Sigmoid colon (tissue), 4 donors: ENCODE measurements at regions not wholly inside any gene's neighbourhood (a gene's known extent, or its start where the extent isn't known, plus 50 kb on each side); places are given as distances from the start of the nearest gene placed in this dataset.
A peak's percentile ranks its signal among the peaks of the same experiment; 100 is the strongest.

Experiments used
- CTCF ChIP-seq, 4 experiments: fragments of 450-650 bp in 3 of 4; fragments of 200-600 bp in 1 of 4; IDR thresholded peaks; one replicate each; pipeline ENCODE4 v1.5.1; 2016 to 2019; ENCODE audit warnings: antibody characterized with exemption in 4 of 4, mild to moderate bottlenecking in 3 of 4, moderate library complexity in 2 of 4
- EP300 ChIP-seq, 4 donors: sonication (generic); formaldehyde crosslinking; IDR thresholded peaks; one replicate each; pipeline ENCODE4 v1.6.1; 2017; ENCODE audit warnings: antibody characterized with exemption in 4 of 4
- POLR2AphosphoS5 ChIP-seq, 4 donors: sonication (generic); formaldehyde crosslinking; IDR thresholded peaks; one replicate each; pipeline ENCODE4 v1.6.1; 2017; ENCODE audit warnings: antibody characterized with exemption in 4 of 4

- TF ChIP-seq CTCF (IDR thresholded peaks at IDR 0.05) (no peak), POLR2AphosphoS5 (IDR thresholded peaks at IDR 0.05) (peak in 2 of 4 donors; percentile 14 to 18), EP300 (IDR thresholded peaks at IDR 0.05) (no peak)
Observed at GRCh38 chr9:96031366-96031824, 155.9 kb downstream of the ERCC6L2 start.
